ENCODE measurements at regions not wholly inside any gene's neighbourhood (a gene's known extent, or its start where the extent isn't known, plus 50 kb on each side); places are given as distances from the start of the nearest gene placed in this dataset.

GRCh38 chr5:8347984-8348383, 479.0 kb downstream of the MTRR start:
- TF ChIP-seq, protein P1, sequence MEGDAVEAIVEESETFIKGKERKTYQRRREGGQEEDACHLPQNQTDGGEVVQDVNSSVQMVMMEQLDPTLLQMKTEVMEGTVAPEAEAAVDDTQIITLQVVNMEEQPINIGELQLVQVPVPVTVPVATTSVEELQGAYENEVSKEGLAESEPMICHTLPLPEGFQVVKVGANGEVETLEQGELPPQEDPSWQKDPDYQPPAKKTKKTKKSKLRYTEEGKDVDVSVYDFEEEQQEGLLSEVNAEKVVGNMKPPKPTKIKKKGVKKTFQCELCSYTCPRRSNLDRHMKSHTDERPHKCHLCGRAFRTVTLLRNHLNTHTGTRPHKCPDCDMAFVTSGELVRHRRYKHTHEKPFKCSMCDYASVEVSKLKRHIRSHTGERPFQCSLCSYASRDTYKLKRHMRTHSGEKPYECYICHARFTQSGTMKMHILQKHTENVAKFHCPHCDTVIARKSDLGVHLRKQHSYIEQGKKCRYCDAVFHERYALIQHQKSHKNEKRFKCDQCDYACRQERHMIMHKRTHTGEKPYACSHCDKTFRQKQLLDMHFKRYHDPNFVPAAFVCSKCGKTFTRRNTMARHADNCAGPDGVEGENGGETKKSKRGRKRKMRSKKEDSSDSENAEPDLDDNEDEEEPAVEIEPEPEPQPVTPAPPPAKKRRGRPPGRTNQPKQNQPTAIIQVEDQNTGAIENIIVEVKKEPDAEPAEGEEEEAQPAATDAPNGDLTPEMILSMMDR (IDR thresholded peaks at IDR 0.05 in 8 of 11, conservative IDR thresholded peaks at IDR 0.05 in 3 of 11): no peak
- no peak for TF ChIP-seq POLR2A (IDR thresholded peaks at IDR 0.05)
